Upper lobe of right lung (tissue), 1 donor: ENCODE measurements at regions not wholly inside any gene's neighbourhood (a gene's known extent, or its start where the extent isn't known, plus 50 kb on each side); places are given as distances from the start of the nearest gene placed in this dataset.

Experiments used
- ATAC-seq: fragments of 200-7000 bp; cut with Tn5 transposase; one replicate; pipeline ENCODE4 v1.9.1; 2020; ENCODE audit warnings: mild to moderate bottlenecking, moderate library complexity
- DNase-seq: peaks from one replicate; pipeline ENCODE4 v3.0.0-alpha.2; 2020
- H3K27ac ChIP-seq: fragments of 200-600 bp; one replicate; pipeline ENCODE4 v1.8.0; 2022
- H3K27me3 ChIP-seq: fragments of 200-600 bp; one replicate; pipeline ENCODE4 v1.8.0; 2022; ENCODE audit warnings: mild to moderate bottlenecking
- H3K36me3 ChIP-seq: fragments of 200-600 bp; one replicate; pipeline ENCODE4 v1.8.0; 2022
- H3K4me1 ChIP-seq: fragments of 200-600 bp; one replicate; pipeline ENCODE4 v1.8.0; 2022
- H3K4me3 ChIP-seq: fragments of 200-600 bp; one replicate; pipeline ENCODE4 v1.8.0; 2022; ENCODE audit warnings: mild to moderate bottlenecking
- H3K9me3 ChIP-seq: fragments of 200-600 bp; one replicate; pipeline ENCODE4 v1.8.0; 2022
- intact Hi-C: fragments of 100-400 bp; cut with DNase I; formaldehyde crosslinking; loops from one replicate; pipeline ENCODE4 v1.11.0; 2022
- TF ChIP-seq, protein P1 (sequence below): fragments of 200-600 bp; IDR thresholded peaks from one replicate; pipeline ENCODE4 v1.8.0; 2022; ENCODE audit warnings: antibody characterized with exemption
- donor health status: DM: no; HTN: yes; CAD: no; lungs with severe emphysema.

DNA sequence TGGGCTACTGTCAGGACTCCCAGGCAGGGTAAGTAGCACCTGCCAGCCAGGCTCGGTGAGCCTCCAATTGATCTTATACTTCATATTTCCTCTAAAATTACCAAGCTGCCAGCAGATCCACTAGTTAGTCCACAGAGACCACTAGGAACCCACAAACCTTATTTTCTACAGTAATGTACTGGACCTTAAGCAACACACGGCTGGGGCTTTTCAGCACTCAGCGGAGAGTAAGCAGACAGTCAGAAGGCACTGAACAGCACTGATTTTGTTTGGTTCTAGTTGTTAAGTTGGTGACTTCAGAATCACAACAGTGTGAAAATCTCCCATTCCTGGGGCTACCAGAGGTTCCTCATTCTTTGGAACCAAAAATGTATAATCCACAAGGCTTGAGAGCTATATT is 56.1 kb downstream of the MRPL57 start:
- intact Hi-C loops = no loop called here
- TF ChIP-seq, protein P1, sequence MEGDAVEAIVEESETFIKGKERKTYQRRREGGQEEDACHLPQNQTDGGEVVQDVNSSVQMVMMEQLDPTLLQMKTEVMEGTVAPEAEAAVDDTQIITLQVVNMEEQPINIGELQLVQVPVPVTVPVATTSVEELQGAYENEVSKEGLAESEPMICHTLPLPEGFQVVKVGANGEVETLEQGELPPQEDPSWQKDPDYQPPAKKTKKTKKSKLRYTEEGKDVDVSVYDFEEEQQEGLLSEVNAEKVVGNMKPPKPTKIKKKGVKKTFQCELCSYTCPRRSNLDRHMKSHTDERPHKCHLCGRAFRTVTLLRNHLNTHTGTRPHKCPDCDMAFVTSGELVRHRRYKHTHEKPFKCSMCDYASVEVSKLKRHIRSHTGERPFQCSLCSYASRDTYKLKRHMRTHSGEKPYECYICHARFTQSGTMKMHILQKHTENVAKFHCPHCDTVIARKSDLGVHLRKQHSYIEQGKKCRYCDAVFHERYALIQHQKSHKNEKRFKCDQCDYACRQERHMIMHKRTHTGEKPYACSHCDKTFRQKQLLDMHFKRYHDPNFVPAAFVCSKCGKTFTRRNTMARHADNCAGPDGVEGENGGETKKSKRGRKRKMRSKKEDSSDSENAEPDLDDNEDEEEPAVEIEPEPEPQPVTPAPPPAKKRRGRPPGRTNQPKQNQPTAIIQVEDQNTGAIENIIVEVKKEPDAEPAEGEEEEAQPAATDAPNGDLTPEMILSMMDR = no peak
- DNase-seq (no peak), ATAC-seq (no peak)
- H3K36me3 ChIP-seq = no peaks in the 10 kb centered on the region
- no peak overlapping the region for H3K27ac ChIP-seq
- no peaks in the 10 kb centered on the region for H3K4me1 ChIP-seq
- H3K9me3 ChIP-seq = no peaks in the 10 kb centered on the region
- no peak overlapping the region for H3K4me3 ChIP-seq
- H3K27me3 ChIP-seq = no peaks in the 10 kb centered on the region

DNA sequence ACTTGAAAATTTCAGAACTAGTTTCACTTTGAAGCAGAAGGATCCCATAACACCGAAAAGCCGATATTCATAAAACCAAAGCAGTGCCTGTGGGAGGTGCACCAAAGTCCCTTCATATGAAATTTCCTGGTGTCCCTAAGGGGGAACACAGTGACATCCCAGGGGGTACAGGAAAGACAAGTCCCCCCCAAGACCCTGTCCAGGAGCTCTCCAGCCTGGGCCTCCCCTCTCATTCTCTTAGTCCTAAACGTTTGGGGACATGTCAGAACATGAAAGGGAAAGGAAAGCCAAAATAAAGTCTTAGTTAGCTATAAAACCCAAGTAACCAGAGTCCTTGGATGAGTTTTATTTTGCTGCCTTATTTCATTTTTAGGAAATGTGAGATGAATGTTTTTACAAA is 56.6 kb downstream of the MRPL57 start:
- ATAC-seq (no peak), DNase-seq (no peak)
- H3K27me3 ChIP-seq = no peaks in the 10 kb centered on the region
- no peaks in the 10 kb centered on the region for H3K4me1 ChIP-seq
- H3K4me3 ChIP-seq = no peak overlapping the region
- intact Hi-C loops = no loop called here
- H3K9me3 ChIP-seq = no peaks in the 10 kb centered on the region
- TF ChIP-seq, protein P1 = no peak
- H3K27ac ChIP-seq = no peak overlapping the region
- H3K36me3 ChIP-seq = no peaks in the 10 kb centered on the region

DNA sequence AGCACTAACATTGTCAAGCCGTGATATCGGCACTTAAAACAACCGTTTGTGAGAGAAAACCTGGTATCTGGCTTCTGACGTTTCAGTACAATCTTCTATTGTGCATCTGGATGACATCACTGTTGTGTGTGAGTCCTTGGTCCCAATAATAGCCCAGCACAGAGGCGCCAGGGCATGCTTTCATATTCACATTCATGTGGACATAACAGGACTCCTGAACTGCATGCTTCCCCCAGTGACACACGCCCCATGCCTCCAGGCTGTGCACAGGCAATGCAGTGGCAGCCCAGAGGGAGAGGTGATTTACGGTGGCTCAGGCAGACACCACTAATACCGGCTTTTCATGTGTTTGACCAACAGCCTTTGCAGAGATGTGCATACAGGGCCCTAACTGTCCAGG is 58.1 kb downstream of the MRPL57 start:
- TF ChIP-seq, protein P1 = no peak
- H3K27me3 ChIP-seq = no peaks in the 10 kb centered on the region
- no peak overlapping the region for H3K4me3 ChIP-seq
- H3K9me3 ChIP-seq = no peaks in the 10 kb centered on the region
- no peaks in the 10 kb centered on the region for H3K4me1 ChIP-seq
- H3K36me3 ChIP-seq = no peaks in the 10 kb centered on the region
- DNase-seq (no peak), ATAC-seq (no peak)
- intact Hi-C loops = no loop called here
- no peak overlapping the region for H3K27ac ChIP-seq

GRCh38 chr13:21235174-21235573 is 58.7 kb downstream of the MRPL57 start:
- TF ChIP-seq, protein P1 = no peak
- H3K36me3 ChIP-seq = no peaks in the 10 kb centered on the region

GRCh38 chr13:21237081-21237480 is 60.6 kb downstream of the MRPL57 start:
- TF ChIP-seq, protein P1 = no peak
- no peaks in the 10 kb centered on the region for H3K9me3 ChIP-seq
- H3K27me3 ChIP-seq = no peaks in the 10 kb centered on the region
- no peak overlapping the region for H3K4me3 ChIP-seq
- ATAC-seq = no peak
- DNase-seq = no peak
- intact Hi-C loops = no loop called here
- no peaks in the 10 kb centered on the region for H3K4me1 ChIP-seq
- H3K27ac ChIP-seq = no peak overlapping the region
- H3K36me3 ChIP-seq = no peaks in the 10 kb centered on the region

More at GRCh38 chr13:21235174-21235573, 58.7 kb downstream of the MRPL57 start:
- Histone ChIP-seq H3K4me3 (no peak overlapping the region), H3K27me3 (no peaks in the 10 kb centered on the region), H3K9me3 (no peaks in the 10 kb centered on the region), H3K27ac (no peak overlapping the region), H3K4me1 (no peaks in the 10 kb centered on the region)
- no peak for DNase-seq
- intact Hi-C loops = no loop called here
- ATAC-seq = no peak

GRCh38 chr13:21238267-21238666 is 61.8 kb downstream of the MRPL57 start:
- H3K4me3 ChIP-seq = no peak overlapping the region
- no peak for ATAC-seq
- intact Hi-C loops = no loop called here
- H3K9me3 ChIP-seq = no peaks in the 10 kb centered on the region
- no peaks in the 10 kb centered on the region for H3K4me1 ChIP-seq
- TF ChIP-seq, protein P1 = no peak
- H3K27me3 ChIP-seq = no peaks in the 10 kb centered on the region
- H3K36me3 ChIP-seq = no peaks in the 10 kb centered on the region
- no peak for DNase-seq
- no peak overlapping the region for H3K27ac ChIP-seq
